Transverse colon (tissue), 4 donors: ENCODE measurements at regions not wholly inside any gene's neighbourhood (a gene's known extent, or its start where the extent isn't known, plus 50 kb on each side); places are given as distances from the start of the nearest gene placed in this dataset.
"Not testable (repeated sequence)": the region's sequence is repeated elsewhere in the genome, so short reads cannot be mapped to it uniquely, and the experiment has no call there.

Source experiments
- CTCF ChIP-seq, 5 experiments: fragments of 200-600 bp in 3 of 5; fragments of 450-650 bp in 2 of 5; sonication (generic) in 3 of 5; IDR thresholded peaks; 1 replicate in 2 of 5; 2 replicates in 3 of 5; pipeline ENCODE4 v1.5.1; 2016 to 2017; ENCODE audit warnings: antibody characterized with exemption in 5 of 5, inconsistent platforms in 3 of 5, mild to moderate bottlenecking in 2 of 5, moderate library complexity in 1 of 5
- POLR2A ChIP-seq: fragments of 450-650 bp; IDR thresholded peaks from one replicate; pipeline ENCODE4 v1.6.1; 2016; ENCODE audit warnings: antibody characterized with exemption, mild to moderate bottlenecking, moderate library complexity
- POLR2AphosphoS5 ChIP-seq, 3 donors: sonication (generic); formaldehyde crosslinking; IDR thresholded peaks; one replicate each; pipeline ENCODE4 v1.6.1; 2016; ENCODE audit warnings: antibody characterized with exemption in 3 of 3

GRCh38 chr1:115528336-115528735 lies 113.4 kb upstream of the VANGL1 start:
- TF ChIP-seq POLR2A; POLR2AphosphoS5 (IDR thresholded peaks at IDR 0.05); CTCF (IDR thresholded peaks at IDR 0.05): not testable (repeated sequence)
